ENCODE measurements at regions not wholly inside any gene's neighbourhood (a gene's known extent, or its start where the extent isn't known, plus 50 kb on each side); places are given as distances from the start of the nearest gene placed in this dataset.
A peak's percentile ranks its signal among the peaks of the same experiment; 100 is the strongest.
"Not testable (repeated sequence)": the region's sequence is repeated elsewhere in the genome, so short reads cannot be mapped to it uniquely, and the experiment has no call there.

- no peak for DNase-seq (ENCODE audit: low spot score in 2 of 2)
Observed at GRCh38 chr10:11691319-11691755, 50.8 kb upstream of the ECHDC3 start.

GRCh38 chr10:11689945-11690736 lies 52.0 kb upstream of the ECHDC3 start:
- DNase-seq (ENCODE audit: low spot score in 2 of 2): no peak
- FAIRE-seq: no peak

More at GRCh38 chr10:11691319-11691755, 50.8 kb upstream of the ECHDC3 start:
- no peak for FAIRE-seq

- not testable (repeated sequence) for FAIRE-seq; DNase-seq (ENCODE audit: low spot score in 2 of 2)
Observed at GRCh38 chr10:11688448-11688795, 53.8 kb upstream of the ECHDC3 start.

DNA sequence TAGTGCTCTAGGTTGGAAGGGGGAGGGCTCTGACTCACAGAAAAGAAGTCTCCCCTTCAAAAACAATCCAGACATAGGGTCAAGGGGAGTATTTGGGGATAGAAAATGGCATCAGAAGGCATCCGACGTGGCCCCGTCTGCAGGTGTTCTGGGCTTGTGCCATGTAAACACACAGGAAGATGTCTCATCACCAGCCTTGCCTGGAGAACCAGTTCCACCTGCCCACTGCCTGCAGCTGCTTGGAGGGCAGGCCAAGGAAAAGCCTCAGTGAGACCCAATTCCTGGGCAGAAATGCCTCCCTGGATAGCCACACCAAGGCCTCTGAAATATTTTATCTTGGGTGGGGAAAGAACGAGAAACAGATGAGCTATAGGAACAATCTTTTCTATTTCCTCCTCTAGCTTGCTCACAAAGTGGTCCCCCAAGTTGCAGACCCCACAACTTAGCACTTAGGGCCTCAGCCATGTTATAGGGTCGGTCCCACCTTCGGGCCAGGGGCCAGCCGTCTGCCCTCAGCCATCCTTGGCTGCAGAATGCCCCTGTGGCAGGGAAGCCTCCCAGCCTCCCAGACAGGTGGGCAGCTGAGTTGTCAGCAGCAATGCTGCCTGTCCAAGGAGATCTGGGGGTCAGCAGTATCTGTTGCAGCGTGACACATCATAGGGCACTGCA lies 54.3 kb upstream of the ECHDC3 start:
- no peak for DNase-seq (ENCODE audit: low spot score in 2 of 2)
- FAIRE-seq: no peak

DNA sequence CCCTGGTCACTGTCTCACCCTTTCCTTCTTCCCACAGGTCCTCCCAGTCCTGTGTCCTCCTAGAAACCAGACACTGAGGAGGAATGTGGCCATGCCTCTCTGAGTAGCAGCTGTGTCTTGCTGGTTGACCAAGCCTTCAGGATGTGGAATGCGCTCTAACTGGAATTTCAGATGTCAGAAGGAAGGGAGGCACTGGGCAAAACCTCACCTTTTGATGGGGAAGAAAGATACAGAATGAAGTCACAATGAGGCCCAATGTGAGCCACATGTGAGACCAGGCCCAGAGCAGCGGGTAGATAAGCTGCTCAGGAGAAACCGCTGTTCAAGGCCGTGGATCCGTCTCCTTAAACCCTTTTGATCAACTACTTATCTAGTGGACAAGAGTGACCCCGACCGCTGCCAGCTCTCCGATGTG lies 54.8 kb upstream of the ECHDC3 start:
- DNase-seq (ENCODE audit: low spot score in 2 of 2) (no peak), FAIRE-seq (no peak)

DNA sequence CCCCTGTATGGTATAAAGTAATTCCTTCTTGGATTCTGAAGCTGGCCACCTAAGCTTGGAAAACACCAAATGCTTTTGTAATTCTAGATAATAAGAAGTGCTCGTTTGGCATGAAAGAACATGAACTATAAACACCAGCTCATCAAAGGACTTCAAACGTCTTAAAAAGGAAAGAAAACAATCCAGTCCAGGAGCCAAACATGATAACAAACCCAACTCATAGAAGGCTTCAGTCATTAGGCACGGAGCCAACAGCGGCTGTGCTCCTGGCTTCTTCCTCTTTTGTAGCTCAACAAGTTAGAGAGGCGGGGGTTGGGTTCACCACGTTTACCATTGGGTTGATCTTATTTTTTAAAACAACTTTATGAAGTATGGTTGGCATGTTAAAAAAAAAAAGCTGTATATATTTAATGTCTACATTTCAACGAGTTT lies 56.4 kb upstream of the ECHDC3 start:
- DNase-seq (ENCODE audit: low spot score in 2 of 2) (no peak), FAIRE-seq (no peak)

DNA sequence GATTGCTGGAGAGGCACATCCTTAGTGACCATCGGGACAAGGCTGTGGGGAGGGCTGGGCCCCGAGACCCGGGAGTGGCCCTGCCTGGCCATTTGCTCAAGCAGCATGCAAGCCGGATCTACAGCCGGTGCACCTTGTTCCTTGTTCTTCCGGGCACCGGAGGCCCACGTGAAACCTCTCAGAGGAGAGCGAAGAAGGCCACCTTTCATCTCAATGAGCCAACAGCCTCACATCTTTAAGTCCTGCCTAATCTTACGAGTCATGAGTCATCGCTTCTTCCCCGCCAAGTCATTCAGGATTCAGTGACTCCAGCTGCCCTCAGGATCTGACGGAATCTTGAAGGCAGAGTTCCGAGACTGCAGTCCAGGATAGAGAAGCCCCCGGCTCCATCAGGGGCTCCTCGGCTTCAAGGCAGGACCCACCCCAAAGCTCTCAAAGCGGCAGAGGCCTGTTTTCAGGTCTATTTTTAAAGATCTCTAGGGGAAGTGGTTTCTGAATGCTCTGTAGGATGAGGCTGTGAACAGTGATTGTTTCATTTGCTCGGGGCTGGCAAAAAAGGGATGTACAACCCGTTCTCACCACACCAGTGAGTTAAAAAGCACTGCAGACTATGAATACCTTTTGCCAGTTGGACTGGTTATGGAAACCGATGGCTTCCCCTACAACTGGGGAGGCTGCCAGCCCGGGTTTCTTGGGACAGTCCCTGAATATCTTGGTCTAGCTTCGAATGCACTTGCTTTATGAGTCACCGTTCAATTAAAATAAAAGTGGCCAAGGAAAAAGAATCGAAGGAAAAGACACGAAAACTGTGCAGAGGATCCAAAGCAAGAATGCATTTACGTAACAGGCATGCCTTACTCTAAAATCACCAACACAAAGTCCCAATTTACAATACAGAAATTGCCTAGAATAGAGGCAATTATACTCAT lies 57.2 kb upstream of the ECHDC3 start:
- DNase-seq (ENCODE audit: low spot score in 2 of 2): peak; percentile 29 to 69
- FAIRE-seq: no peak

DNA sequence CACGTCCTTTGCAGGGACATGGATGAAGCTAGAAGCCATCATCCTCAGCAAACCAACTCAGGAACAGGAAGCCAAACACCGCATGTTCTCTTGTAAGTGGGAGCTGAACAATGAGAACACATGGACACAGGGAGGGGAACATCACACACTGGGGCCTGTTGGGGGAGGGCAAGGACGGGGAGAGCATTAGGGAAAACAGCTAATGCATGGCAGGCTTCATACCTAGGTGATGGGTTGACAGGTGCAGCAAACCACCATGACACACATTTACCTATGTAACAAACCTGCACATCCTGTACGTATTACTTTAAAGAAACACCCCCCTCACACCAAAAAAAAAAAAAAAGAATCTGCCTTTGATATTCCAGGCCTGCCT lies 57.9 kb upstream of the ECHDC3 start:
- DNase-seq (ENCODE audit: low spot score in 2 of 2); FAIRE-seq: not testable (repeated sequence)

DNA sequence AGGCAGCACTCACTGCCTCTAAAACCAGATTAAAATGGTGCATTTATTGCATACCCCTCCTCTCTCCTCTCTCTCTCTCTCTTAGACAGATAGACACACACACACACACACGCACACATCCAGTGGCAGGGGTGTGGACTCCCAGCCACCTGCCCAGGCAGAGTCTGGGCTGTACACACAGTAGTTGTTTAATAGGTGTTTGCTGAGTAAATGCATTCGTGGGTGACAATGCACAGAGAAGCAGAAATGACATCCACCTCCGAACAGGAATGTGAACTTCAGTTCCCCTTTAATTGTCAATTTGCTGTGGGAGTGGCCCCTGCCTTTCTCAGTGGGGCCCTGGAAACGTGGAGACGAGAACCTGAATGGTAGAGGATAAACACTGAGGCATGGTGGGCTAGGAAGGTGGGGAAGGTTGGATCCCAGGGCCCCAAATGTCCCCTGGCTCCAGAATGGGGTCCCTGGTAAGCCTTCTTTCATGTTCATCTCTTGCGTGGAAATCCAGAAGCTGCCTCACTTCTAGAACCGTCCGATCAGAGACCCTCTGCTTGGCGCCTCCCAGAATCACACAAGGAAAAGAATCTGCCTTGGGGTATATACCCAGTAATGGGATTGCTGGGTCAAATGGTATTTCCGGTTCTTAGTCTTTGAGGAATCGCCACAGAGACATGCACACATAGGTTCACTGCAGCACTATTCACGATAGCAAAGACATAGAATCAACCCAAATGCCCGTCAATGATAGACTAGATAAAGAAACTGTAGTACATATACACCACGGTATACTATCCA lies 58.5 kb upstream of the ECHDC3 start:
- no peak for FAIRE-seq
- no peak for DNase-seq (ENCODE audit: low spot score in 2 of 2)

GRCh38 chr10:11682851-11683250 lies 59.3 kb upstream of the ECHDC3 start:
- DNase-seq (ENCODE audit: low spot score in 2 of 2) (no peak), FAIRE-seq (no peak)

DNA sequence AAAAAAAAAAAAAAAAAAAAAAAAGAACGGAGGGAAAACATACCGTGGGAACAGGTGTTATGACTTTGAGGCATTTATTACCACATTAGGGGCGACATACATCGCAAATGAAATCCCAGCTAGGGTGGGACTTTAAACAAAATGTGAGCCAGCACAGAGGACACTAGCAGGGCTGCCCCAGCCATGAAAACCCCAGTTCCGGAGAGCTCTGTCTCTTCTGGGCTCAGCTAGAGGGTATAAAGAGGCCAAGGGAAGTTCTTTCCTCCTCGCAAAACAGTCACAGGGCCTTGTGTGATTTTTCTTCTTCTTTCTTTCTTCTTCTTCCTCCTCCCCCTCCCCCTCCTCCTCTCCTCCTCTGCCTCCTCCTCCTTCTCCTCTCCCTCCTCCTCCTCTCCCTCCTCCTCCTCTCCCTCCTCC lies 59.9 kb upstream of the ECHDC3 start:
- DNase-seq (ENCODE audit: low spot score in 2 of 2) (no peak), FAIRE-seq (no peak)

- DNase-seq (ENCODE audit: low spot score in 2 of 2) (no peak), FAIRE-seq (no peak)
Observed at GRCh38 chr10:11680496-11680895, 61.7 kb upstream of the ECHDC3 start.

GRCh38 chr10:11679946-11680345 lies 62.2 kb upstream of the ECHDC3 start:
- no peak for DNase-seq (ENCODE audit: low spot score in 2 of 2)
- no peak for FAIRE-seq

DNA sequence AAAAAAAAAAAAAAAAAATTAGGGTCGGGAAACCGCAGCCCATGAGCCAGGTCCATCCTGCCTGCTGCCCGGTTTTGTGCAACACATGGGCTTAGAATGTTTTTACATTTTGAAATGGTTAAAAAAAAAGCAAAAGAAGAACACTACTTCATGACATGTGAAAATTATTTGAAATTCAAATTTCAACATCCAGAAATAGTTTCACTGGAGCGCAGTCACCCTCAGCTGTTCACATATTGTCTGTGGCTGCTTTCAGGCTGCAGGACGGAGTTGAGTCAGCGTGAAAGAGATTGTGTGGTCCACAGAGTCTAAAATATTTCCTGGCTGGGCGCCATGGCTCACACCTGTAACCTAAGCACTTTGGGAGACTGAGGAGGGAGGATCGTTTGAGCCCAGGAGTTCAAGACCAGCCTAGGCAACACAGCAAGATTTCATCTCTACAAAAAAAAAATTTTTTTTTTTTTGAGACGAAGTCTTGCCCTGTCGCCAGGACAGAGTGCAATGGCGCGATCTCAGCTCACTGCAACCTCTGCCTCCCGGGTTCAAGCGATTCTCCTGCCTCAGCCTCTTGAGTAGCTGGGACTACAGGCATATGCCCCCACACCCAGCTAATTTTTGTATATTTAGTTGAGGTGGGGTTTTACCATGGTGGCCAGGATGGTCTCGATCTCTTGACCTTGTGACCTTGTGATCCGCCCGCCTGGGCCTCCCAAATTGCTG lies 63.9 kb upstream of the ECHDC3 start:
- no peak for FAIRE-seq
- DNase-seq (ENCODE audit: low spot score in 2 of 2): no peak

- FAIRE-seq (no peak), DNase-seq (ENCODE audit: low spot score in 2 of 2) (no peak)
Observed at GRCh38 chr10:11677480-11677879, 64.7 kb upstream of the ECHDC3 start.

DNA sequence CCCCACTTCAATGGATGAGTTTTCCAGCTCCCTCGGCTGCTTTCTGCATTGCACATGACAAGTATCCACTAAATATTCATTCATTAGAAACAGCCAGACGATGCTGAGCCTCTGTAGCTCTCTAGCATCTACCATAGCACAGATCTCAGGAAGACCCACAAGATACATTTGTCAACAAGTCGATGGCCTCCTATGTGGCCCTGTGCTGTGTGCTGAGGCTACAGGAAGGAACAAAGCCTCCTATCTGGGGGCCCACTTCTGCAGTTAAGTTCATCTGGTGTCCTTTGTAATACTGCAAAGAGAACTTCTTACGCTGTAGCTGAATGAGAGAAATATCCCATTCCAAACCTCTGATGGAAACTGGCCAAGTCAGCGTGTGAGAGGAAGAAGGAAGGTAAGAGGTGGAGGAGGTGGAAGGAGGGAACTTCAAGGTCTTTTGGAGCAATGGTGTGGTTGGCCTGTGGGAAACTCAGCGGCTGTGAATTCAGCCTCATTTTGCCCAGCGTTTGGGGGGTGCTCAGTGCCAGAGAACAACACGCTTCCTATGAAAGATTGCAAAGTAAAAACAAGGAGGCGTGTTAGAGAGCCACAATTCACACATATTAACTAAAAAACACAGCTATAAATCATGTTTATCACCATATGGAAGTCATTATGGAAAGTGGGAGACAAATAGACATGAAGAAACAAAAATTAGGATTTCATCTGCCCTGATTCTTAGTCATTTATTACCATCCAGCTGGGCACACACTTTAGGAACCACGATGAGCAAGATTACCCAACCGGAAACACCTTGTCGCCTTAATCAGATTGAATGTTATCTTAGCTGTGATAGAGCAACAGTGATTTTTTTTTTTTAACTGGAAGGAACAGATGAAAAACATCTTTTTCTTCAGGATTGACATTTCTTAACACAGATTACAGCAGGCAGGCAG lies 62.2 kb upstream of the USP6NL start:
- no peak for DNase-seq (ENCODE audit: low spot score in 2 of 2)
- no peak for FAIRE-seq

- FAIRE-seq (no peak), DNase-seq (ENCODE audit: low spot score in 2 of 2) (no peak)
Observed at GRCh38 chr10:11672836-11673235, 61.4 kb upstream of the USP6NL start.

DNA sequence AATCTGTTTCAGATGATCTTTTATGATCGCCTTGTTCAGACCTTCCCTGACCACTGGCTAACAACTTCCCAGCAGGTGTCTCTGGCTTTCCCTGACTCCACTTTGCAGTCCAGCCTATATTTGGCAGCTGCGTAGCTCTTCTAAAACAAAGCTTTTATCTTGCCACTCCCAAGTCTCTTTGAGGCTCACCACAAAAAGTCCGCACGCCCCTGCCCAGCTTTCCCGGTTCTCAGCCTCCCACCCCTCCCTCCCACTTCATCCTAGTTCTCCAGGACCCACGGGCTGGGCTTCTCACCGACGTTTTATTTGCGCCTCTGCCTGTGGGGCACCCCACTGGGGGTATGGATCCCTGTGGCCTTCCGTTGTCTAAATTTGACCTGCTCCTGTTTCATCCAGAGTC lies 58.9 kb upstream of the USP6NL start:
- DNase-seq (ENCODE audit: low spot score in 2 of 2) (no peak), FAIRE-seq (no peak)
